GM12878 (cell line): ENCODE measurements at regions not wholly inside any gene's neighbourhood (a gene's known extent, or its start where the extent isn't known, plus 50 kb on each side); places are given as distances from the start of the nearest gene placed in this dataset.

Experiments
- ATAC-seq: fragments of 200-7000 bp; cut with Tn5 transposase; 3 replicates; pipeline ENCODE4 v1.9.1; 2020; ENCODE audit warnings: mild to moderate bottlenecking, moderate library complexity
- BruUV-seq: library from RNA; stranded (reverse); fragments of 400-500 nt; replicated peaks from 2 replicates; lab custom pipeline; 2021; lab: Mats Ljungman, UMichigan
- CTCF ChIA-PET: fragments of 300-600 bp; sonication (Branson Sonifier 250); formaldehyde crosslinking; extraction: SDS; loops from one replicate; lab custom pipeline; 2021; ENCODE audit warnings: inconsistent platforms; lab: Yijun Ruan, JAX
- POLR2A ChIA-PET: fragments of 350-600 bp; formaldehyde crosslinking; extraction: SDS; loops from one replicate; lab custom pipeline; 2021; ENCODE audit warnings: inconsistent platforms; lab: Charles Lee
- RAD21 ChIA-PET: fragments of 300-600 bp; sonication (Branson Sonifier 250); formaldehyde crosslinking; loops from one replicate; lab custom pipeline; 2023; ENCODE audit warnings: antibody characterized with exemption; ENCODE audit not compliant: unreplicated experiment; lab: Charles Lee
- SMC1A ChIA-PET: fragments of 300-600 bp; sonication (Branson Sonifier 250); formaldehyde crosslinking; loops from one replicate; lab custom pipeline; 2023; ENCODE audit not compliant: unreplicated experiment, uncharacterized antibody; lab: Charles Lee
- DNase-seq: peaks from one replicate; pipeline ENCODE4 v3.0.0-alpha.2; 2011; ENCODE audit warnings: low read depth, low spot score
- FAIRE-seq: peaks from 3 replicates; lab custom pipeline; 2011; peaks lifted over from hg19 to GRCh38; lab: Jason Lieb, UNC
- H2AFZ ChIP-seq: 2 replicates; pipeline ENCODE4 v1.6.0; 2011; ENCODE audit warnings: low read depth, low read length, control low read depth; ENCODE audit not compliant: control insufficient read depth
- H3K27ac ChIP-seq: 2 replicates; pipeline ENCODE4 v1.5.1; 2011; ENCODE audit warnings: control low read depth; ENCODE audit not compliant: control insufficient read depth, insufficient read depth
- H3K27me3 ChIP-seq, 2 experiments: replicated peaks in 1 of 2; 2 replicates each; pipeline versions ENCODE4 v1.6.0 to v1.6.1; 2011; ENCODE audit warnings: low read length in 1 of 2; ENCODE audit not compliant: control insufficient read depth in 2 of 2, insufficient read depth in 2 of 2
- H3K36me3 ChIP-seq, 2 experiments: 2 replicates each; pipeline ENCODE4 v1.5.1; 2011; ENCODE audit warnings: low read length in 1 of 2; ENCODE audit not compliant: control insufficient read depth in 2 of 2, insufficient read depth in 2 of 2
- H3K4me1 ChIP-seq: 2 replicates; pipeline ENCODE4 v1.6.1; 2011; ENCODE audit warnings: mild to moderate bottlenecking, low read length, moderate library complexity, mixed read lengths; ENCODE audit not compliant: control insufficient read depth, insufficient read depth
- H3K4me2 ChIP-seq: 2 replicates; pipeline ENCODE4 v1.6.0; 2011; ENCODE audit warnings: control low read depth; ENCODE audit not compliant: control insufficient read depth, insufficient read depth
- H3K4me3 ChIP-seq: fragments of 200-600 bp; sonication (generic); 2 replicates; pipeline ENCODE4 v1.5.1; 2016
- H3K79me2 ChIP-seq: 2 replicates; pipeline ENCODE4 v1.6.0; 2011; ENCODE audit warnings: low read length; ENCODE audit not compliant: control insufficient read depth, insufficient read depth
- H3K9ac ChIP-seq: 2 replicates; pipeline ENCODE4 v1.8.0; 2011; ENCODE audit warnings: low read length, control low read depth, mixed read lengths; ENCODE audit not compliant: control insufficient read depth, insufficient read depth
- H3K9me3 ChIP-seq: replicated peaks from 3 replicates; pipeline ENCODE4 v1.5.1; 2011; ENCODE audit warnings: mild to moderate bottlenecking, low read length; ENCODE audit not compliant: control insufficient read depth, insufficient read depth
- H4K20me1 ChIP-seq: 2 replicates; pipeline ENCODE4 v1.6.0; 2011; ENCODE audit not compliant: control insufficient read depth, insufficient read depth
- BACH1 ChIP-seq: fragments of 450-650 bp; IDR thresholded peaks from 2 replicates; pipeline ENCODE4 v1.6.1; 2017; ENCODE audit warnings: mild to moderate bottlenecking, borderline replicate concordance
- GABPA ChIP-seq: IDR thresholded peaks from 2 replicates; pipeline ENCODE4 v1.6.1; 2014; ENCODE audit warnings: antibody characterized with exemption, low read depth, mild to moderate bottlenecking, inconsistent platforms
- MEF2A ChIP-seq: IDR thresholded peaks from 2 replicates; pipeline ENCODE4 v1.6.1; 2011; ENCODE audit warnings: low read depth, mild to moderate bottlenecking, low read length, moderate library complexity; ENCODE audit not compliant: insufficient read depth
- MYB ChIP-seq: fragments of 150-350 bp; IDR thresholded peaks from 2 replicates; pipeline ENCODE4 v1.6.1; 2014; ENCODE audit warnings: mild to moderate bottlenecking, low read depth, low read length, borderline replicate concordance
- SMAD1 ChIP-seq: fragments of 450-650 bp; IDR thresholded peaks from 2 replicates; pipeline ENCODE4 v1.6.1; 2018; ENCODE audit warnings: mild to moderate bottlenecking, low read depth; ENCODE audit not compliant: partially characterized antibody
- TCF12 ChIP-seq: IDR thresholded peaks from 2 replicates; pipeline ENCODE4 v1.6.1; 2011; ENCODE audit warnings: low read depth, mild to moderate bottlenecking, low read length
- ZNF24 ChIP-seq: fragments of 450-650 bp; IDR thresholded peaks from 2 replicates; pipeline ENCODE4 v1.6.1; 2017; ENCODE audit warnings: antibody characterized with exemption, mild to moderate bottlenecking
- ZSCAN29 ChIP-seq: fragments of 450-650 bp; IDR thresholded peaks from 2 replicates; pipeline ENCODE4 v1.6.1; 2017; ENCODE audit warnings: mild to moderate bottlenecking, moderate library complexity
- WGBS: methylation state at CpG from one replicate; pipeline ENCODE4 v1.1.6; 2016; ENCODE audit warnings: low lambda C conversion rate; ENCODE audit not compliant: insufficient replicate concordance, insufficient coverage; ENCODE audit errors: missing lambda C conversion rate; 5-methylcytosine and 5-hydroxymethylcytosine counted together
- in situ Hi-C: fragments of 300-500 bp; cut with MboI; formaldehyde crosslinking; loops from 9 replicates; pipeline ENCODE4 v1.14.3; 2018; ENCODE audit warnings: mixed read lengths
- intact Hi-C: fragments of 100-400 bp; cut with micrococcal nuclease; formaldehyde crosslinking; loops from one replicate; pipeline ENCODE4 v1.14.2; 2022; ENCODE audit not compliant: unreplicated experiment

DNA sequence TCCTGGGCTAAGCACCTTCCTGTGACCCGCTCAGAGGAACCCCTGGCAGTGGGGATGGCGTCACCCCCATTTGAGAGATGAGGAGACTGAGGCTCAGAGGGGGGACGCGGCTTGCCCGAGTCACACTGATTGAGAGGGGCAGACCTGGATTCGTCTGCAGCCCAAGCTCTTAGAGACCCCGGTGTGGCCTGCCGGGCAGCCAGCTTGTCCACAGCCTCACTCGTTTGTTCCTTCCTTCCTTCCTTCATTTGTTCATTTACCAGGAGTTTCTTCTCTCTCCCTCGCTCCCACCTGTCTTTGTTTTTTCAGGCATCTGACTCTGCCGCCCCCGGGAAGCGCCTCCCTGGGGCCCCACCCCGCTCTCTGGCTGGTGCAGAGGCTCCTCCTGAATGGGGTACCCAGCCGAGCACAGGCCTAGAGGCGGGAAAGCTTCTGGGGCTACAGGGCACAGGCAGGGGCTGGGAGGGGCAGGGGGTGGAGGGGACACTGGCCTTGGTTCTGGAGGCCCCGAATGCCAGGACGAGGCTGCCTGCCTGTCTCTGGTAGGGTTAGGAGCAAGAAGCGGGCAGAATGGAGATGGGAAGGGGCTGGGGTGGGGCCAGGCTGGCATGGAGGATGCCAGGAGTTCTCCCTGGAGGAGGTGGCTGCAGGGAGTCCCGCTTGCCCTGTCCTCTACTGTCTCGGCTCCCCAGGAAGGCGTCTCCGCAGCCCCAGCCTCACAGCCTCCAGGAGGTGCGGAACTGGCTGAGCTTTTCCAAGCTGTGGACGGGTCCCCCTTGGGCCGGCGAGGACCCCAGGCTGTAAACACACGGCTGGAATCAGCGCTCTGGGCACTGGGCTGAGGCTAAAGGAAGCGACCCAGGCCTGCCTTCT, 91.6 kb downstream of the UNCX start:
- Histone ChIP-seq H3K36me3 (no peaks in the 10 kb centered on the region), H3K9ac (no peak overlapping the region), H4K20me1 (no peaks in the 10 kb centered on the region), H3K79me2 (no peaks in the 10 kb centered on the region), H3K27ac (no peak overlapping the region), H3K27me3 (no peaks in the 10 kb centered on the region), H3K4me1 (no peaks in the 10 kb centered on the region), H3K4me3 (no peak overlapping the region), H2AFZ (no peak overlapping the region), H3K9me3 (no peaks in the 10 kb centered on the region), H3K4me2 (no peak overlapping the region)
- ChIA-PET RAD21 (no interaction called here), CTCF (no interaction called here), SMC1A (no interaction called here), POLR2A (no interaction called here)
- no peak for TF ChIP-seq MEF2A
- FAIRE-seq (no peak), DNase-seq (no peak), ATAC-seq (no peak)
- no TSS peak for BruUV-seq
- intact Hi-C loops (no loop called here), in situ Hi-C loops (no loop called here)
- 31% methylated on average over 23 of the region's 30 CpGs for WGBS

- Histone ChIP-seq H3K27ac (no peak overlapping the region), H3K9ac (no peak overlapping the region), H3K4me1 (no peaks in the 10 kb centered on the region), H4K20me1 (no peaks in the 10 kb centered on the region), H3K27me3 (no peaks in the 10 kb centered on the region), H2AFZ (no peak overlapping the region), H3K9me3 (no peaks in the 10 kb centered on the region), H3K4me3 (no peak overlapping the region), H3K36me3 (no peaks in the 10 kb centered on the region), H3K79me2 (no peaks in the 10 kb centered on the region), H3K4me2 (no peak overlapping the region)
- DNase-seq (no peak), ATAC-seq (no peak), FAIRE-seq (no peak)
- BruUV-seq, result no TSS peak
- POLR2A ChIA-PET, result no interaction called here
- RAD21 ChIA-PET, result no interaction called here
- in situ Hi-C loops (no loop called here), intact Hi-C loops (no loop called here)
- TF ChIP-seq MYB, result no peak
- no peak for TF ChIP-seq SMAD1
- no peak for TF ChIP-seq BACH1
- no peak for TF ChIP-seq GABPA
- no peak for TF ChIP-seq ZNF24
- no peak for TF ChIP-seq TCF12
- TF ChIP-seq ZSCAN29, result no peak
- 41% methylated on average over 15 of the region's 17 CpGs for WGBS
- SMC1A ChIA-PET, result no interaction called here
- CTCF ChIA-PET, result no interaction called here
Observed at GRCh38 chr7:1325246-1325645, 92.6 kb downstream of the UNCX start.
